ENCODE measurements at regions not wholly inside any gene's neighbourhood (a gene's known extent, or its start where the extent isn't known, plus 50 kb on each side); places are given as distances from the start of the nearest gene placed in this dataset.

- Histone ChIP-seq H3F3A (replicated peaks; ENCODE audit: insufficient read depth) (no peaks in the 10 kb centered on the region), H3K4me1 (ENCODE audit: control insufficient read depth in 1 of 2, insufficient read depth in 2 of 2, low read depth in 1 of 2, low read length in 1 of 2) (no peaks in the 10 kb centered on the region), H3K27ac (ENCODE audit: low read depth in 2 of 2, low read length in 1 of 2) (no peak overlapping the region; a peak in 1 of 4 replicates), H3K4me3 (ENCODE audit: low read depth in 2 of 2, low read length in 1 of 2) (no peak overlapping the region), H3K27me3 (ENCODE audit: insufficient read depth) (no peaks in the 10 kb centered on the region), H3K4me2 (no peak overlapping the region), H3K36me3 (replicated peaks in 1 of 2; ENCODE audit: control insufficient read depth in 1 of 2, insufficient read depth in 2 of 2, low read length in 1 of 2) (no peaks in the 10 kb centered on the region), H2AFZ (ENCODE audit: low read depth) (no peak overlapping the region), H4K20me1 (ENCODE audit: insufficient read depth) (no peaks in the 10 kb centered on the region), H3K9me3 (no peaks in the 10 kb centered on the region), H3K9ac (no peak overlapping the region), H3K9me2 (no peaks in the 10 kb centered on the region), H3K79me2 (ENCODE audit: insufficient read depth) (no peaks in the 10 kb centered on the region)
- no peak for DNase-seq
- TF ChIP-seq RFX5 (IDR thresholded peaks at IDR 0.05; ENCODE audit: low read length) (no peak), USF2 (IDR thresholded peaks at IDR 0.05; ENCODE audit: borderline replicate concordance, low read depth, low read length) (no peak), GABPA (IDR thresholded peaks at IDR 0.05; ENCODE audit: low read depth) (no peak), MEF2A (IDR thresholded peaks at IDR 0.05; ENCODE audit: borderline replicate concordance, low read depth) (no peak), RAD21 (IDR thresholded peaks at IDR 0.05; ENCODE audit: low read length) (no peak), FOSL2 (IDR thresholded peaks at IDR 0.05; ENCODE audit: borderline replicate concordance, low read depth) (no peak), SMC3 (IDR thresholded peaks at IDR 0.05; ENCODE audit: low read depth, low read length) (no peak), TAF1 (IDR thresholded peaks at IDR 0.05; ENCODE audit: borderline replicate concordance, low read depth, low read length) (no peak), RXRA (IDR thresholded peaks at IDR 0.05; ENCODE audit: borderline replicate concordance, low read depth) (no peak), POLR2AphosphoS5 (IDR thresholded peaks at IDR 0.05; ENCODE audit: low read depth, low read length) (no peak), TCF12 (IDR thresholded peaks at IDR 0.05) (no peak), CTCF (IDR thresholded peaks at IDR 0.05) (no peak), MXI1 (IDR thresholded peaks at IDR 0.05; ENCODE audit: low read depth, low read length) (no peak)
- TF ChIP-seq, protein P1, sequence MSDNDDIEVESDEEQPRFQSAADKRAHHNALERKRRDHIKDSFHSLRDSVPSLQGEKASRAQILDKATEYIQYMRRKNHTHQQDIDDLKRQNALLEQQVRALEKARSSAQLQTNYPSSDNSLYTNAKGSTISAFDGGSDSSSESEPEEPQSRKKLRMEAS (IDR thresholded peaks at IDR 0.05; ENCODE audit: low read depth): no peak
- TF ChIP-seq, protein P2, sequence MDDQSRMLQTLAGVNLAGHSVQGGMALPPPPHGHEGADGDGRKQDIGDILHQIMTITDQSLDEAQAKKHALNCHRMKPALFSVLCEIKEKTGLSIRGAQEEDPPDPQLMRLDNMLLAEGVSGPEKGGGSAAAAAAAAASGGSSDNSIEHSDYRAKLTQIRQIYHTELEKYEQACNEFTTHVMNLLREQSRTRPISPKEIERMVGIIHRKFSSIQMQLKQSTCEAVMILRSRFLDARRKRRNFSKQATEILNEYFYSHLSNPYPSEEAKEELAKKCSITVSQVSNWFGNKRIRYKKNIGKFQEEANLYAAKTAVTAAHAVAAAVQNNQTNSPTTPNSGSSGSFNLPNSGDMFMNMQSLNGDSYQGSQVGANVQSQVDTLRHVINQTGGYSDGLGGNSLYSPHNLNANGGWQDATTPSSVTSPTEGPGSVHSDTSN (IDR thresholded peaks at IDR 0.05): no peak
- TF ChIP-seq, protein P3, sequence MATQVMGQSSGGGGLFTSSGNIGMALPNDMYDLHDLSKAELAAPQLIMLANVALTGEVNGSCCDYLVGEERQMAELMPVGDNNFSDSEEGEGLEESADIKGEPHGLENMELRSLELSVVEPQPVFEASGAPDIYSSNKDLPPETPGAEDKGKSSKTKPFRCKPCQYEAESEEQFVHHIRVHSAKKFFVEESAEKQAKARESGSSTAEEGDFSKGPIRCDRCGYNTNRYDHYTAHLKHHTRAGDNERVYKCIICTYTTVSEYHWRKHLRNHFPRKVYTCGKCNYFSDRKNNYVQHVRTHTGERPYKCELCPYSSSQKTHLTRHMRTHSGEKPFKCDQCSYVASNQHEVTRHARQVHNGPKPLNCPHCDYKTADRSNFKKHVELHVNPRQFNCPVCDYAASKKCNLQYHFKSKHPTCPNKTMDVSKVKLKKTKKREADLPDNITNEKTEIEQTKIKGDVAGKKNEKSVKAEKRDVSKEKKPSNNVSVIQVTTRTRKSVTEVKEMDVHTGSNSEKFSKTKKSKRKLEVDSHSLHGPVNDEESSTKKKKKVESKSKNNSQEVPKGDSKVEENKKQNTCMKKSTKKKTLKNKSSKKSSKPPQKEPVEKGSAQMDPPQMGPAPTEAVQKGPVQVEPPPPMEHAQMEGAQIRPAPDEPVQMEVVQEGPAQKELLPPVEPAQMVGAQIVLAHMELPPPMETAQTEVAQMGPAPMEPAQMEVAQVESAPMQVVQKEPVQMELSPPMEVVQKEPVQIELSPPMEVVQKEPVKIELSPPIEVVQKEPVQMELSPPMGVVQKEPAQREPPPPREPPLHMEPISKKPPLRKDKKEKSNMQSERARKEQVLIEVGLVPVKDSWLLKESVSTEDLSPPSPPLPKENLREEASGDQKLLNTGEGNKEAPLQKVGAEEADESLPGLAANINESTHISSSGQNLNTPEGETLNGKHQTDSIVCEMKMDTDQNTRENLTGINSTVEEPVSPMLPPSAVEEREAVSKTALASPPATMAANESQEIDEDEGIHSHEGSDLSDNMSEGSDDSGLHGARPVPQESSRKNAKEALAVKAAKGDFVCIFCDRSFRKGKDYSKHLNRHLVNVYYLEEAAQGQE (IDR thresholded peaks at IDR 0.05; ENCODE audit: low read depth, low read length): no peak
- CTCF ChIA-PET: no interaction called here
- 72% methylated on average over 2 of the region's 2 CpGs for whole genome bisulfite sequencing (ENCODE audit: low lambda C conversion rate)
- POLR2A ChIA-PET: no interaction called here
Observed at GRCh38 chr11:92740276-92740675, 229.2 kb upstream of the MTNR1B start.

All from SK-N-SH (cell line).